ENCODE measurements at regions not wholly inside any gene's neighbourhood (a gene's known extent, or its start where the extent isn't known, plus 50 kb on each side); places are given as distances from the start of the nearest gene placed in this dataset.

DNA sequence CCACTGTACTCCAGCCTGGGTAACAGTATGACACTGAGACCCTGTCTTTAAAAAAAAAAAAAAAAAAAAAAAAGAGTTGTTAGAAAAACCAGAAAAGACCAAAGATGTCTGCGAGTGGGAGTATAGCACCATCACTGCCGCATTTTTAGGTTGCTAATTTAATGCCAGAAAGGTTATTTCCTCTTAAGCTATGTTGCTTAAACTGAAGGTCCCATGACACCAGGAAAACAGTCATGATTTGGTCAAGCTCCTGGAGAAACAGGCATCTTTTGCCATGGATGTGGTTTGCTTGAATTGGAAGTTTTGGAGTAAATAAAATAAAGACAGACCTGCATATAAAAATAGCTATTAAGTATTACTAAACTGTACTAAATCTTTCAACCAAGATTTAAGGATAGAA is 68.3 kb upstream of the TNFRSF21 start:
- Histone ChIP-seq H3K4me1 (peaks cover 0 to 10% (median 0%) of the 10 kb centered on the region in 10 experiments; a peak in 5 of 20 replicates), H3K36me3 (no peaks in the 10 kb centered on the region), H3K27me3 (no peaks in the 10 kb centered on the region), H3K9ac (no peak overlapping the region), H3K4me2 (no peak overlapping the region), H4K20me1 (no peaks in the 10 kb centered on the region), H3K9me3 (replicated peaks in 1 of 11) (no peaks in the 10 kb centered on the region), H3K4me3 (no peak overlapping the region), H3K27ac (no peak overlapping the region)
- TF ChIP-seq Cebpa-rat (IDR thresholded peaks at IDR 0.05) = no peak

DNA sequence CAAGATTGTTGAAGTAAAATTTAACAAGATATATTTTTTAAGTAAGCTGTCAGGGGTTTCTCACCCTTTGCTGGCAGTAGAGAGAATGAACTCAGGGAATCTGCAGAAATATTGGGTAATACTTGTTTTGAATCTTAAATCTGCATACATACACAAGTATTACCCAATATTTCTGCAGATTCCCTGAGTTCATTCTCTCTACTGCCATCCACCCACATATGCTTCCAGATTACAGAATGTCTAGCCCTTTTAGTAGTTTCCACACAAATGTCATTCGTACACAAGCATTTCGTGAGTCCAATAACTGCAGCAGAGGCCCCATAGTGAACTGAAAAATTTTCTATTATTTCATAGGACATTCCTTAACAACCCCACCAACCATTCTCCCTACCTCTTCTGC is 69.6 kb upstream of the TNFRSF21 start:
- Histone ChIP-seq H3K4me1 (peaks cover 0 to 10% (median 0%) of the 10 kb centered on the region in 10 experiments; a peak in 5 of 20 replicates), H3K9ac (no peak overlapping the region), H3K27ac (no peak overlapping the region), H3K36me3 (no peaks in the 10 kb centered on the region), H3K9me3 (replicated peaks in 1 of 11) (0 out of 22 replicates have a peak, but pooled peaks cover 0 to 5% (median 0%) of the 10 kb centered on the region in 11 experiments), H4K20me1 (no peaks in the 10 kb centered on the region), H3K4me2 (no peak overlapping the region), H3K4me3 (no peak overlapping the region), H3K27me3 (no peaks in the 10 kb centered on the region)
- TF ChIP-seq Cebpa-rat (IDR thresholded peaks at IDR 0.05) = no peak

DNA sequence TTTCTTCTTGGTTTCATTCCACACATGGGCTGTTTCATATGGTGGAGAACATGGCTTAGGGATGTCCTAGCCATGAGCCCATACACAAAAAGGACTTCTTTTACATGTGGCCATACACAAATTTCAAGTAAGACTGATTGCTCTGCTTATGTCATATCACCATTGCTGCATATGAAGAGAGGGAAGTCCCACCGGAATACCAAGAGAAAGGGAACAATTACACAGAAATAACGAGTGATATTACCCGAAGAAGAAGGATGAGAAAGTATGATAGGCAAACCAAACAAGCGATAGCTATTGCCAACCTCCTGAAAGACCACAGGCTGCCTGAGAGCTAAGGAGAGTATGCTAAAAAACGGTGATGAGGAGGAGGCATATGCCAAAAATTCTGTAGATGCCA is 70.5 kb upstream of the TNFRSF21 start:
- H3K4me1 ChIP-seq = peaks cover 0 to 5% (median 0%) of the 10 kb centered on the region in 10 experiments; a peak in 5 of 20 replicates
- H3K9ac ChIP-seq = no peak overlapping the region
- 0 out of 22 replicates have a peak, but pooled peaks cover 0 to 5% (median 0%) of the 10 kb centered on the region in 11 experiments for H3K9me3 ChIP-seq (replicated peaks in 1 of 11)
- H3K27me3 ChIP-seq = no peaks in the 10 kb centered on the region
- no peak overlapping the region for H3K4me2 ChIP-seq
- TF ChIP-seq Cebpa-rat (IDR thresholded peaks at IDR 0.05) = no peak
- no peaks in the 10 kb centered on the region for H3K36me3 ChIP-seq
- no peak overlapping the region for H3K4me3 ChIP-seq
- H4K20me1 ChIP-seq = no peaks in the 10 kb centered on the region
- H3K27ac ChIP-seq = no peak overlapping the region

DNA sequence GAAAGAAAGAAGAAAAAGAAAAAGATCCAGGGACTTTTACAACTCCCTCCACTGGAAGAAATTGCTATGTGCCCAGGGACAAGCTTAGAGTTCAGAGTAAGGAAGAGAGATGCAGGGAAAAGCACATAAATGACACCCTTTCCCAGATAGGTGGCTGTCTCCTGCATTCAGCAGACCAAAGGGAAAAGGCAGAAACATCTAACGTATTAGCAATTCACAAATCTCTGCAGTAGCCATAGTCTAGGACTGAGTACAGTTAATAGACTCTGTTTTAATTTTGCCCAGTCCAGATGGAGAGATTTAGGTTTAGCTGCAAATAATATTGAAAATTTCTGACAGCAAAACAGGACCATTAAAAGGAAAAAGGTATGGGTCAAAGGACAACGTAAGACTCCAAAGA is 71.3 kb upstream of the TNFRSF21 start:
- Histone ChIP-seq H4K20me1 (no peaks in the 10 kb centered on the region), H3K4me1 (no peaks in the 10 kb centered on the region), H3K4me2 (no peak overlapping the region), H3K27me3 (no peaks in the 10 kb centered on the region), H3K36me3 (no peaks in the 10 kb centered on the region), H3K4me3 (no peak overlapping the region), H3K27ac (no peak overlapping the region), H3K9me3 (replicated peaks in 1 of 11) (0 out of 22 replicates have a peak, but pooled peaks cover 0 to 5% (median 0%) of the 10 kb centered on the region in 11 experiments), H3K9ac (no peak overlapping the region)
- no peak for TF ChIP-seq Cebpa-rat (IDR thresholded peaks at IDR 0.05)

DNA sequence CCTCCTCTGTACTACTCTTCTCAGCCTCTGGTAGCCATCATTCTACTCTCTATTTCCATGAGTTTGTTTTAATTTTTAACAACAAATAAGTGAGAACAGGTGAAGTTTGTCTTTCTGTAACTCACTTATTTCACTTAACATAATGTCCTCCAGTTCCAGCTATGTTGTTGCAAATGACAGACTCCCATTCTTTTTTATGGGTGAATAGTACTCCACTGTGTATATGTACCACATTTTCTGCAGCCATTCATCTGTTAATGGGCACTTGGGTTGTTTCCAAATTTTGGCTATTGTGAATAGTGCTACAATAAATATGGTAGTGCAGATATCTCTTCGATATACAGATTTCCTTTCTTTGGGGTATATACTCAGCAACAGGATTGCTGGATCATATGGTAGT is 73.7 kb upstream of the TNFRSF21 start:
- no peak overlapping the region for H3K27ac ChIP-seq
- no peak overlapping the region for H3K4me3 ChIP-seq
- H3K9ac ChIP-seq = no peak overlapping the region

DNA sequence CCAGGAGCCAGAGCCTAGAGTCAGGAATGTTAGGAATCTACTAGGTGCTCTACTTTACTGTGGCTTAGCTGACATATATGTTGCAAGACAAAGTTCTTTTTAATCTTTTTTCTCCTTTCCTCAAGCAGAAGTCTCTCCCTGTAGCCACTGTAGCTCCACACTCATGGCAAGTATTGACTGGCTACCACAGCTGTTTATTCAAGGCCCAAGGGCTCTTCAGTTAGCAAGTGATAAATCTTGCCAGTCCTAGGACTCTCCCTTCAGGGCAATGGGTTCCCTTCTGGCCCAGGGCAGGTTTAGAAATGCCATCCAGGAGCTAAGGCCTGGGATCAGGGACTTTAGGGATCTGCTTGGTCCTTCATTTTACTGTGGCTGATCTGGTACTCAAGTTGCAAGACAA is 82.0 kb upstream of the TNFRSF21 start:
- no peak overlapping the region for H3K27ac ChIP-seq
- H3K9ac ChIP-seq = no peak overlapping the region
- H3K27me3 ChIP-seq = no peaks in the 10 kb centered on the region
- H3K9me3 ChIP-seq (replicated peaks in 1 of 11) = peaks cover 13 to 27% (median 22%) of the 10 kb centered on the region in 11 experiments; a peak in 21 of 22 replicates
- no peaks in the 10 kb centered on the region for H3K4me1 ChIP-seq
- no peak overlapping the region for H3K4me3 ChIP-seq
- H3K4me2 ChIP-seq = no peak overlapping the region
- TF ChIP-seq Cebpa-rat (IDR thresholded peaks at IDR 0.05) = no peak
- no peaks in the 10 kb centered on the region for H3K36me3 ChIP-seq
- no peaks in the 10 kb centered on the region for H4K20me1 ChIP-seq

More for the DNA sequence above, 73.7 kb upstream of the TNFRSF21 start:
- TF ChIP-seq Cebpa-rat (IDR thresholded peaks at IDR 0.05) = no peak
- Histone ChIP-seq H3K9me3 (replicated peaks in 1 of 11) (0 out of 22 replicates have a peak, but pooled peaks cover 0 to 5% (median 0%) of the 10 kb centered on the region in 11 experiments), H3K27me3 (no peaks in the 10 kb centered on the region), H3K36me3 (no peaks in the 10 kb centered on the region), H3K4me2 (no peak overlapping the region), H3K4me1 (no peaks in the 10 kb centered on the region), H4K20me1 (no peaks in the 10 kb centered on the region)

DNA sequence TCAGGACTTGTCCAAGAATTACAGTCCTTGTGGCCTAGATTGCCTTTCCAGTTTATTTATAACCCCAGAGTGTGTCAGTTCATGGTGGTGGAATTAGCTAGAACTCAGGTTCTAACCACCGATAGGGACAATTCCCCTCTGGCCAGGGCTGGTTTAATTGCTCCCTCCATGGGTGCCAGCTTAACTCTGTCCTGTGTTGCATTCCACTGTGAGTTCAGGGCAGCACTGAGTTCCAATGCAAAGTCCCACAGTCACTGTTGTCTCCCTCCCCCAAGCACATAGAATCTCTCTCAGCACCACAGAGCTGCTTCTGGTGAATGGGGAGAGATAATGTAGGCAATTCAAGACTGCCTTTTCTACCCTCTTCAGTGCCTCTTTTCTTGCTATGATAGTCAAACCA is 82.5 kb upstream of the TNFRSF21 start:
- Histone ChIP-seq H3K4me1 (no peaks in the 10 kb centered on the region), H3K27me3 (no peaks in the 10 kb centered on the region), H3K9me3 (replicated peaks in 1 of 11) (peaks cover 13 to 27% (median 22%) of the 10 kb centered on the region in 11 experiments; a peak in 21 of 22 replicates), H3K27ac (no peak overlapping the region), H3K4me3 (no peak overlapping the region), H4K20me1 (no peaks in the 10 kb centered on the region), H3K4me2 (no peak overlapping the region), H3K36me3 (no peaks in the 10 kb centered on the region), H3K9ac (no peak overlapping the region)
- TF ChIP-seq Cebpa-rat (IDR thresholded peaks at IDR 0.05) = no peak

DNA sequence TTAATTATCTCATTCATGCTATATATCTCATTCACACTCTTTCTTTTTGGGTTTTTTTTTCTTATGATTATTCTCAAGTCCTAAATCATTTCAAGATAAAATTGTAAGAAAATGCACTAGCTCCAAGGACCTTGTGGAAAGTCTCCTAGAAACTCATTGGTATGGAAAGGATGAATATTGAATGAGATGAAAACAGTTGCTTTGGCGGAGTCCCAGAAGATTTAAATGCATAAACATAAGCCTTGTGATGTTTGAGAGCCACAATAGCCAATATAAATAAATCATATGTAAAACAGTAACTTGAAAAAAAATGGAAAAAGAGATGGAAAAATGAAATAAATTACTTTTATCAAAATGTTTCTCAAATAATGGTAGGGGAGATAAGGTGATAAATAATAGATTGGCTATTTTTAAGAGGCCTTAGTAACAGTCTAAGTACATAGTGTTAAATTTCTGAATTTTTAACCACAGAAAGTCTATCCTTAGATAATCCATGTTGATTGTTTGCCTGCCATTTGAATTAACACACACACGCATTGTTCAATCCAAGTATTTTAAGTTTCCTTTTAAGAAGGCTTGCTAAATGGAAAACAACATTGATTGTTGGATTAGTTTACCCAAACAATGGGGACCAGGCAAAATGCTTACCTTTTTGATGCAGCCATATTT is 81.1 kb upstream of the CD2AP start:
- H3K27me3 ChIP-seq = no peaks in the 10 kb centered on the region
- no peaks in the 10 kb centered on the region for H4K20me1 ChIP-seq
- no peak overlapping the region for H3K4me2 ChIP-seq
- H3K36me3 ChIP-seq = no peaks in the 10 kb centered on the region
- H3K4me3 ChIP-seq = no peak overlapping the region
- TF ChIP-seq Cebpa-rat (IDR thresholded peaks at IDR 0.05) = no peak
- no peak overlapping the region for H3K27ac ChIP-seq
- peaks cover under 1 to 11% (median 8%) of the 10 kb centered on the region in 11 experiments; a peak in 16 of 22 replicates for H3K9me3 ChIP-seq (replicated peaks in 1 of 11)
- H3K4me1 ChIP-seq = no peaks in the 10 kb centered on the region
- H3K9ac ChIP-seq = no peak overlapping the region

DNA sequence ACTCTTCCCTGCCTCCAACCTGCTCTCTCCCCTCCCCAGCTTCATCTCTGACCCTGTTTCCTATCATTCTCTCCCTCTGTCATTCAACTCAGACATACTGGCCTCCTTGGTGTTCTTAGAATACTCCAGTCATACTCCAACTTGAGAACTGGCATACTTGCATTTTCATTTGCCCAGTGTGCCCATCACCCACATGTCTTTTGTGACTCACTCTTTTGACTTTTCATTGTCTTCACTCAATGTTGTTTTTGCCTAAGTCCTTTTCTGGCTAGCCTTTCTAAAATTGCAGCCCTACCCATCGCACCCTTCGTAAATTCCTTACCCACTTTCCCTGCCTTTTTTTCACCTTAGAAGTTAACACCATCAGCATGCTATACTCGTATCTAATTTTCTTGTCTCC is 77.0 kb upstream of the CD2AP start:
- no peak for TF ChIP-seq Cebpa-rat (IDR thresholded peaks at IDR 0.05)
- no peak overlapping the region for H3K4me3 ChIP-seq

DNA sequence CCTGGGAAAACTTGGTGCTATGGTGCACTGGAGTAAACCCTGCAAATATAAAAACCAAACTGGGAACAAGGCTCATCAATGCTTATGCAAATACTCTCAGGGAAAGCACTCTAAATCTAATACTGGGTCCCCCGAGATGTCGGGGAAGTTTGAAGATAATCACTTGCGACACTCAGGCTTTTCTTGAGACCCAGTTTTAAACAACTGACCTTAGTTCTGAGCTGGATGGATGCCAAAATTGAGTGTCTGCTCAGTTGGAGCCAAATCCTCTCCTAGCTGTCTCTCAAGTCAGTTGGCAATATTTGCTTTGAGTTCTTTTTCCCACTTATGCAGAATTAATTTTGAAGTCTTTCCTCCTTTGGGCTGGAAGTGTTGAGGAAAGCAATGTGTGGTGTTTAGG is 75.5 kb upstream of the CD2AP start:
- Histone ChIP-seq H4K20me1 (no peaks in the 10 kb centered on the region), H3K4me1 (peaks cover 0 to 4% (median 0%) of the 10 kb centered on the region in 10 experiments; a peak in 1 of 20 replicates), H3K4me3 (no peak overlapping the region), H3K9ac (no peak overlapping the region), H3K4me2 (no peak overlapping the region), H3K27me3 (no peaks in the 10 kb centered on the region), H3K36me3 (no peaks in the 10 kb centered on the region), H3K9me3 (replicated peaks in 1 of 11) (no peaks in the 10 kb centered on the region), H3K27ac (no peak overlapping the region)
- TF ChIP-seq Cebpa-rat (IDR thresholded peaks at IDR 0.05) = no peak

More for the DNA sequence above, 77.0 kb upstream of the CD2AP start:
- Histone ChIP-seq H3K4me1 (peaks cover 0 to 4% (median 0%) of the 10 kb centered on the region in 10 experiments; a peak in 1 of 20 replicates), H3K9me3 (replicated peaks in 1 of 11) (no peaks in the 10 kb centered on the region), H3K27ac (no peak overlapping the region), H4K20me1 (no peaks in the 10 kb centered on the region), H3K4me2 (no peak overlapping the region), H3K27me3 (no peaks in the 10 kb centered on the region), H3K9ac (no peak overlapping the region), H3K36me3 (no peaks in the 10 kb centered on the region)
